ENCODE measurements at regions not wholly inside any gene's neighbourhood (a gene's known extent, or its start where the extent isn't known, plus 50 kb on each side); places are given as distances from the start of the nearest gene placed in this dataset.

- TF ChIP-seq EZH2 (IDR thresholded peaks at IDR 0.05) = no peak
- no peak for TF ChIP-seq CTCF (IDR thresholded peaks at IDR 0.05 in 2 of 3, conservative IDR thresholded peaks at IDR 0.05 in 1 of 3; ENCODE audit: borderline replicate concordance in 1 of 3, insufficient read depth in 1 of 3, low read depth in 2 of 3, low read length in 2 of 3)
- no peak for TF ChIP-seq CEBPB (IDR thresholded peaks at IDR 0.05; ENCODE audit: low read depth)
- TF ChIP-seq POLR2AphosphoS5 (IDR thresholded peaks at IDR 0.05; ENCODE audit: low read depth, low read length) = no peak
- no peak for TF ChIP-seq TCF7L2 (IDR thresholded peaks at IDR 0.05; ENCODE audit: borderline replicate concordance, extremely low read depth, insufficient read depth, insufficient read length)
- no peak for TF ChIP-seq REST (IDR thresholded peaks at IDR 0.05; ENCODE audit: low read depth)
- no peak for TF ChIP-seq RAD21 (IDR thresholded peaks at IDR 0.05; ENCODE audit: low read depth)
- TF ChIP-seq ATF3 (IDR thresholded peaks at IDR 0.05) = no peak
- TF ChIP-seq ZFX (IDR thresholded peaks at IDR 0.05) = no peak
- no peak for TF ChIP-seq POLR2A (IDR thresholded peaks at IDR 0.05; ENCODE audit: borderline replicate concordance, extremely low read depth, insufficient read depth, insufficient read length)
- no peak for TF ChIP-seq EZH2phosphoT487 (IDR thresholded peaks at IDR 0.05; ENCODE audit: borderline replicate concordance)
- no peak for TF ChIP-seq MAX (IDR thresholded peaks at IDR 0.05)
- TF ChIP-seq SP1 (IDR thresholded peaks at IDR 0.05; ENCODE audit: low read depth) = no peak
- TF ChIP-seq ZNF274 (IDR thresholded peaks at IDR 0.05; ENCODE audit: low read depth, low read length) = no peak
Measured at GRCh38 chr2:145114726-145115125, 594.8 kb upstream of the ZEB2 start.
